Natural killer cell (primary cell): ENCODE measurements at regions not wholly inside any gene's neighbourhood (a gene's known extent, or its start where the extent isn't known, plus 50 kb on each side); places are given as distances from the start of the nearest gene placed in this dataset.

ENCODE experiments used
- ATAC-seq, 3 donors: fragments of 150-1000 bp in 2 of 3; fragments of 200-7000 bp in 1 of 3; cut with Tn5 transposase; 1 replicate in 1 of 3; 2 replicates in 2 of 3; pipeline ENCODE4 v1.10.0; 2021; ENCODE audit warnings: mild to moderate bottlenecking in 2 of 3, moderate library complexity in 2 of 3
- DNase-seq, 2 donors: peaks; one replicate each; pipeline versions ENCODE4 v3.0.0 to v3.0.0-alpha.2; 2013 to 2021; ENCODE audit warnings: mixed read lengths in 1 of 2
- H3K27ac ChIP-seq: one replicate; pipeline ENCODE4 v1.5.1; 2013; ENCODE audit warnings: mild to moderate bottlenecking, low read length
- H3K27me3 ChIP-seq: one replicate; pipeline ENCODE4 v1.6.1; 2013; ENCODE audit warnings: low read length; ENCODE audit not compliant: control insufficient read depth, insufficient read depth
- H3K36me3 ChIP-seq: one replicate; pipeline ENCODE4 v1.6.1; 2013; ENCODE audit warnings: low read length; ENCODE audit not compliant: control insufficient read depth, insufficient read depth
- H3K4me1 ChIP-seq: one replicate; pipeline ENCODE4 v1.6.1; 2013; ENCODE audit warnings: low read length; ENCODE audit not compliant: control insufficient read depth, insufficient read depth
- H3K4me3 ChIP-seq: one replicate; pipeline ENCODE4 v1.5.1; 2013; ENCODE audit warnings: low read length
- H3K9me3 ChIP-seq: one replicate; pipeline ENCODE4 v1.6.1; 2013; ENCODE audit warnings: low read length; ENCODE audit not compliant: control insufficient read depth, insufficient read depth
- H3K27ac Mint-ChIP-seq, 2 donors: one replicate each; pipeline ENCODE4 v1.8.0; 2022; ENCODE audit warnings: mild to moderate bottlenecking in 2 of 2, mixed read lengths in 2 of 2, moderate library complexity in 1 of 2
- H3K27me3 Mint-ChIP-seq, 2 donors: one replicate each; pipeline ENCODE4 v1.8.0; 2022; ENCODE audit warnings: low read depth in 2 of 2, mixed read lengths in 2 of 2
- H3K36me3 Mint-ChIP-seq: one replicate; pipeline ENCODE4 v1.8.0; 2022; ENCODE audit warnings: mixed read lengths
- H3K4me1 Mint-ChIP-seq, 2 donors: one replicate each; pipeline ENCODE4 v1.8.0; 2022; ENCODE audit warnings: mixed read lengths in 2 of 2
- H3K4me3 Mint-ChIP-seq: one replicate; pipeline ENCODE4 v1.8.0; 2022; ENCODE audit warnings: mild to moderate bottlenecking, moderate library complexity, mixed read lengths
- H3K9me3 Mint-ChIP-seq, 2 donors: one replicate each; pipeline ENCODE4 v1.8.0; 2022; ENCODE audit warnings: mixed read lengths in 2 of 2
- WGBS: methylation state at CpG from one replicate; pipeline ENCODE4 v1.1.7; 2013; ENCODE audit warnings: missing lambda C conversion rate; ENCODE audit not compliant: insufficient coverage; 5-methylcytosine and 5-hydroxymethylcytosine counted together
- intact Hi-C: fragments of 100-400 bp; cut with micrococcal nuclease; formaldehyde crosslinking; loops from one replicate; pipeline ENCODE4 v1.14.2; 2022
- TF ChIP-seq, protein P1 (sequence below): fragments of 200-600 bp; IDR thresholded peaks from one replicate; pipeline ENCODE4 v1.8.0; 2022; ENCODE audit warnings: antibody characterized with exemption

DNA sequence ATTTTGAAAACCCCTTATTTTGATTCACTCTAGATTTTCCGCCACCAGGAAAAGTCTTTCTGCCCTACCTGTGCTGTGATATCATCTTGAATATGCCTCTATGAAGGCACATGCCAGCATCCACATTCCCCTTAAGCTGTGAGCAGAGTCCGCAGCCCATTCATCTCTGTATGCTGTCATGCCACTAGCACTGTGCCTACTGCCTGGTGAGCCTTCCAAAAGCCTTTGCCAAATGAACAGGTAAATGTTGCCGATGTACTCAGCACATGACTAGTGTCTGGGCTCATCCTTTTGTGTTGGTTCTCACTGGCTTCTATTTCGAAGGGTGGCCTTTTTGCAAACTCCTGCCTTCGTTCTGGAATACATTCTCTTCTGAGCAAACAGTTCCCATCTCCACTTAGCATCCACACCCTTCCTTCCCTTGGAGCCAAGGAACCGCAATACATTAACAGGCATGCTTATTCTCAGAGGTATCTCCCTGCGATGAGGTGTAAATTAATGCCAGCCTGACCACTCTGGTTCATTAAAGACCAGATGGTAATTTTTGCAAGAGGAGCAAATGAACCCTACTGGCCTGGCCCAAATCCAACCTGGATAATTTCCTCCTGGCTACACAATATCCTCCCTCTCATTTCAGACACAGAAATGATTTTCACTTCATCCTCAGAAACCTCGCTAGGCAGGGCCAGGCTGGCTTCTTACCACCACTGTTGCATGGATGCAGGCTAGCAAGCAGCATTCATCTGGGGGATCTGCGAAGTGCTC is 339.7 kb upstream of the NFE2L3 start:
- Mint-ChIP-seq H3K4me3 (no peak overlapping the region), H3K27me3 (peaks cover 18 to 33% of the 10 kb centered on the region in 2 donors), H3K4me1 (no peaks in the 10 kb centered on the region), H3K27ac (no peak overlapping the region), H3K36me3 (no peaks in the 10 kb centered on the region), H3K9me3 (no peaks in the 10 kb centered on the region)
- ATAC-seq (no peak), DNase-seq (no peak)
- Histone ChIP-seq H3K27ac (no peak overlapping the region), H3K4me3 (no peak overlapping the region), H3K9me3 (no peaks in the 10 kb centered on the region), H3K27me3 (no peaks in the 10 kb centered on the region), H3K4me1 (no peaks in the 10 kb centered on the region), H3K36me3 (no peaks in the 10 kb centered on the region)
- TF ChIP-seq, protein P1, sequence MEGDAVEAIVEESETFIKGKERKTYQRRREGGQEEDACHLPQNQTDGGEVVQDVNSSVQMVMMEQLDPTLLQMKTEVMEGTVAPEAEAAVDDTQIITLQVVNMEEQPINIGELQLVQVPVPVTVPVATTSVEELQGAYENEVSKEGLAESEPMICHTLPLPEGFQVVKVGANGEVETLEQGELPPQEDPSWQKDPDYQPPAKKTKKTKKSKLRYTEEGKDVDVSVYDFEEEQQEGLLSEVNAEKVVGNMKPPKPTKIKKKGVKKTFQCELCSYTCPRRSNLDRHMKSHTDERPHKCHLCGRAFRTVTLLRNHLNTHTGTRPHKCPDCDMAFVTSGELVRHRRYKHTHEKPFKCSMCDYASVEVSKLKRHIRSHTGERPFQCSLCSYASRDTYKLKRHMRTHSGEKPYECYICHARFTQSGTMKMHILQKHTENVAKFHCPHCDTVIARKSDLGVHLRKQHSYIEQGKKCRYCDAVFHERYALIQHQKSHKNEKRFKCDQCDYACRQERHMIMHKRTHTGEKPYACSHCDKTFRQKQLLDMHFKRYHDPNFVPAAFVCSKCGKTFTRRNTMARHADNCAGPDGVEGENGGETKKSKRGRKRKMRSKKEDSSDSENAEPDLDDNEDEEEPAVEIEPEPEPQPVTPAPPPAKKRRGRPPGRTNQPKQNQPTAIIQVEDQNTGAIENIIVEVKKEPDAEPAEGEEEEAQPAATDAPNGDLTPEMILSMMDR: no peak
- intact Hi-C loops: no loop called here
- WGBS: 86% methylated on average over 9 of the region's 9 CpGs

DNA sequence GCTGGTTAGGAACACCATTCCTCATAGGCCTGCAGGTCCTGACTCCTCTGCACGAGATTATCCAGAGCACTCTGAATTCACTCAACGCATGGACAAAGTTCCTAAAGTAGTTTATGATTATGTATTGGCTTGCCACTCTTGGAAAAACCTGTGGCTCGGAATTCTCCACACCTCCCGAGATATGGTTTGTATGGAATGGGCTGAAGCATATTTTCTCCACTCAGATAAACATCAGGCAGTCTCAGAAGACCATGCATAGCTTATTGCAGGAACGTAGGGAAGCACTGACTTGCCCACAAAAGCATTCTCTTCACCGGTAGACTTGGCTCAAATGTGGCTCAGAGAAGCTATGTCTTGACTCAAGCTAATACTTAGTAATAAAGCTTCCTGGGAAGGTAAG is 338.6 kb upstream of the NFE2L3 start:
- H3K4me3 ChIP-seq: no peak overlapping the region
- H3K36me3 ChIP-seq: no peaks in the 10 kb centered on the region
- 80% methylated on average over 6 of the region's 6 CpGs for WGBS
- H3K27me3 ChIP-seq: no peaks in the 10 kb centered on the region
- Mint-ChIP-seq H3K27ac (no peak overlapping the region), H3K27me3 (peaks cover 18 to 37% of the 10 kb centered on the region in 2 donors), H3K9me3 (no peaks in the 10 kb centered on the region), H3K4me3 (no peak overlapping the region), H3K36me3 (no peaks in the 10 kb centered on the region), H3K4me1 (no peaks in the 10 kb centered on the region)
- ATAC-seq (no peak), DNase-seq (no peak)
- H3K9me3 ChIP-seq: no peaks in the 10 kb centered on the region
- no peak overlapping the region for H3K27ac ChIP-seq
- intact Hi-C loops: no loop called here
- H3K4me1 ChIP-seq: no peaks in the 10 kb centered on the region
- TF ChIP-seq, protein P1: no peak

DNA sequence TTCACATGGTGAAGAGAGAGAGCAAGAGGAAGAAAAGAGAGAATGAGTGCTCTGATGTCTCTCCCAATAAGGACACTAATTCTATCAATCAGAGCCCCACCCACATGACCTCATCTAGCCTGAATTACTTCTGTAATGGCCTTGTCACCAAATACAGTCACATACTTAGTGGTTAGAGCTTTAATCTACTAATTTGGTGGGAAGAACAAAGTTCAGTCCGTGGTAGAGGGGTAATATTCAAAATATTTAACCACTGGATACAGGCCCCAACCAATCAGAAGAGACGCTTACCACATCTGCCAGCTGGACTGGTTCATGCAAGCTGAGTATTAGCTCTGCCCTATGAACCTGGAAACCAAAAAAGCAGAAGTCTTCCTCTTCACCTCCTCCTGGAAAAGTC is 336.3 kb upstream of the NFE2L3 start:
- H3K27ac Mint-ChIP-seq: no peak overlapping the region
- intact Hi-C loops: no loop called here

More for the DNA sequence above, 336.3 kb upstream of the NFE2L3 start:
- Histone ChIP-seq H3K36me3 (no peaks in the 10 kb centered on the region), H3K9me3 (no peaks in the 10 kb centered on the region), H3K4me1 (no peaks in the 10 kb centered on the region), H3K4me3 (no peak overlapping the region), H3K27me3 (no peaks in the 10 kb centered on the region), H3K27ac (no peak overlapping the region)
- Mint-ChIP-seq H3K9me3 (no peaks in the 10 kb centered on the region), H3K36me3 (no peaks in the 10 kb centered on the region), H3K4me3 (no peak overlapping the region), H3K27me3 (peaks cover 17 to 57% of the 10 kb centered on the region in 2 donors), H3K4me1 (no peaks in the 10 kb centered on the region)
- no CpG with 5 or more reads among the region's 2 CpGs for WGBS
- DNase-seq (no peak), ATAC-seq (no peak)
- TF ChIP-seq, protein P1: no peak
